LoVo (cell line): ENCODE measurements at regions not wholly inside any gene's neighbourhood (a gene's known extent, or its start where the extent isn't known, plus 50 kb on each side); places are given as distances from the start of the nearest gene placed in this dataset.

Experiments used
- DNase-seq: peaks from one replicate; pipeline ENCODE4 v3.0.0-alpha.2; 2016; ENCODE audit warnings: low spot score

DNA sequence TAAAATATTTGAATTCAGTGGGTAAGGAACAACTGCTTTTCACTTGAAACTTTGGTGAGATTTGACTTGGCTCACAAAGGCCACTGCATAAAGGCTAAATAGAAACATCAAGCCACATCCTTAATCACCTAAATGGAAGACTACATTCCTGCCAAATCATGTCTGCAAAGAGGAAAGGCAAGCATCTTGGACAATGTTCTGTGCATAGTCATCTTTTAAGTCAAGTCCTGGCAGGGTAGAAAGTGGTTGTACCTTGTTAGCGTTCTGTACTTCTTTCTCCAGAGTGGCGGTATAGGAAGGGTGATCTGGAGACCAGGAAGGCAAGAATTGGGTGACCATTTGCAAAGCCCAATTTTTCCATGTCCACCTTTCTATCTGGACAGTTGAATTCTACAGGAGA is 121.4 kb upstream of the SLC14A2 start:
- no peak for DNase-seq

DNA sequence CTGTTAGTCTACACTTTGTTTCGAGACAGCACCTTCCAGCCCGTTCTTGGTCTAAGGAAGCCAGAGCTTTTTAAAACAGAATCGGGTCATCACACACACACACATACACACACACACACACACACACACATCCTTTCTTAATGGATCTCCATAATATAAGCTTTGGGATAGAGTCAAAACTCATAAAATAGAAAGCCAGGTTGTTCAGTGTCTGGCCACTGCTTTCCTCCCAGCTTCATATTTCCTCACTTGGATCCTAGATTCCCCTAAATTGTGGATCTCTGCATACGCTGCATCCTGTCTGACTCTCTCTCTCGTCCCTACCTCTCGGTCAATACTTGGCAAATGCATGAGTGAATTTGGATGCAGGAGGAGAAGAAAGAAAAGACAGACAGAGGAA is 120.5 kb upstream of the SLC14A2 start:
- no peak for DNase-seq

DNA sequence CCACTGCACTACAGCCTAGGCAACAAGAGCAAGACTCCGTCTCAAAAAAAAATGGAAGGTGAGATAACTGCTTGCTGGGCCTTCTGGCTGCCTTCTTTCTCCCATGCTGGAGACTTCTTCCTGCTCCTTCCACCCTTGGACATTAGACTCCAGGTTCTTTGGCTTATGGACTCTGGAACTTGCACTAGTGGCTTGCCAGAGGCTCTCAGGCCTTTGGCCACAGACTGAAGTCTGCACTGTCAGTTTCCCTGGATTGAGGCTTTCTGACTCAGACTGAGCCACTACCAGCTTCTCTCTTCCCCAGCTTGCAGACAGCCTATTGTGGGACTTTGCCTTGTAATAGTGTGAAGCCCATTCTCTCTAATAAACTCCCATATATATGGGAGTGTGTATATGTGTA is 118.5 kb upstream of the SLC14A2 start:
- no peak for DNase-seq

DNA sequence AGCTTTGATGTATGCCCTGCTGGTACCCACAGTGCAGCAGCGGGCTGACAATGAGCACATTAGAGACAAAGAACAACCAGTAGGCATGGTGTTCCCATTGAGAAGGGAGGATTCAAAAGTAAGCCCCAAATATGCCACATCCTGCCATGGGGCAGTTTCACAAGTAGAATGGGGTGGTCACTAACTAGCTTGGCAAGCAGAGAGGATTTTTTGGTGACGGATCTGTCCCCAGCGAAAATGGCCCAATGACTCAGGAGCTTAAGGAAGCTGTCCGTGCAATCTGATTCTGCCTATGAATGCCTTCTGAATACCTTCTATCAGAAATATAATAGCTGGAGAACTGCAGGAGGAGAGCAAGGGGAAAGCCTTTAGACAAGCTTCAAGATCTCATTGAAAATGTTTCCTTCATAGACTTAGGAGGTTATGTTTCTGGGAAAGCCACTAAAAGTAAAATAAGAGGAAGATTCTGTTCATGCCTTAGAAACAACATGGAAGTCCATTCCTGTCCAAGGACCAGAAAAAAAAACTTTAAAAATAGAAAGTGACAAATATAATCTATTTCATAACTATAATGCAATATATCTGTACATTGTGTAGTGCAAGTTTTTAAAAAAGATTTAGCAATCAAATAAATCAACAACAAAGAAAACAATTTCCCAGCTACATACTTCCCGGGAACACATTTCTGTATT is 117.5 kb upstream of the SLC14A2 start:
- no peak for DNase-seq

DNA sequence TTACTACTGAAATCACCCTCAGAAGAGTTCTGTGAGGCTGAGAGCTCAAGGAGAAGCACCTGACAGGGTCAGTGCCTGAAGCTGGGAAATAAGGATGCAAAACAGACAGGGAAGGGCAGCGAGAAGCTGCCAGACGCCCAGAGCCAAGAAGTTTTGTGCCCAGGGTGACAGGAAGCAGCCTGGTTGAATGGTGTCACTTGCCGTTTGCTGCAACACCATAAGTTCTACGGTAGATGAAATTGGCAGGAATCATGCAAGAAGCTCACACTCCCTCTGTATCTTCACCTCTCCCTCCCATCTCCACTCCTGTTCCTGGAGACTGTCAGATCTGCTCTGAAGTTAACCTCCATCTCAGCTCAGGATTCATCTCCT is 117.0 kb upstream of the SLC14A2 start:
- no peak for DNase-seq

DNA sequence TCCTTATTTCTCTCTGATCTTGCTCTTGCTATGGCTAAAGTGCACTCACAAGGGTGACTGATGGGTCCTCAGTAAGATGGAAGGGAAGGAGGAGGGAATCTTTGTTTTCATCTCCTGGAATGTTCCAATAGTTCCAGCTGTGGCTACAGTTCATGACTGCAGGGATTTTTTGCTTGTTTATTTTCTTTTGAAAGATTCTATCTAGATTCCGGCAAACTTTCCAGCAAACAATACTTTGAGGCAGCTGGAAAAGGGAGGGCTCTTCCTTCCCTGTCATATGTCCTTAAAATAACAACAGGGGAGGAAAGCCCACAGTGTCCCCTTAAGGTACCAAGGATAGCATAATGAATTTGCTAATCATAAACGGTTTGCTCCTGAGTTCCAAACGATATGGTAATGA is 111.3 kb upstream of the SLC14A2 start:
- DNase-seq, result no peak

DNA sequence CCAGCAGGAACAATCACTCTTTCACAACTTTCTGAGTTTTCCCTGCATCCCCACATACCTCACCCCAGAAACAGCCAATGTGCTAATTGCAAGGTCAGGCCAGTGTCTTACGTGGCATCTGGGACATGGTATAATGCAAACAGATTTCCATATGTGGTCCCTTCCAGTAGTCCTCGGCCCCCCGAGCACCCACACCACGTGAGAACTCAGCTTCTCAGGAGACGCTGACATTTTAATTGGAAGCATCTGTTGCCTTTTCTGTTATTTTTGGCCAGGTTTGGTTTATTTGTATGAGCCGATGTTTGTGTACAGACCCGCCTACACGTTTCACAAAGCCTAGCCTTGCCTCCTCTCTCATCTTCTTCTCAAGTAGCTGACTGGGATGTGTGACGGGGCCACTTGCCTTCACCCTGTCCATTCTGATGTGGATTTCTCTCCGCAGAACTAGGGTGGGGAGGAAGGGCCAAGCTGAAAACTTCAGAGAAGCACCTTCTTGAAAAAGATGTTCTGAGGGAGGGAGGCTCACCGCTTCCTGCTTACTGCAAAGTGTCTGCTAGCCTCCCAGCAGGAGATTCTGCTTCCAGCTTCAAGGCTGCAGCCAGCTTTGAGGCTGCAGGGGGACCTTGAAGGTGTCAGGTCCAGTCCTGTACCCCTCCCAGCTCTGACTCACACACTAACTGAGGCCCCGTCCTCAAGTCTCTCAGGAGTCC is 109.6 kb upstream of the SLC14A2 start:
- DNase-seq, result no peak

DNA sequence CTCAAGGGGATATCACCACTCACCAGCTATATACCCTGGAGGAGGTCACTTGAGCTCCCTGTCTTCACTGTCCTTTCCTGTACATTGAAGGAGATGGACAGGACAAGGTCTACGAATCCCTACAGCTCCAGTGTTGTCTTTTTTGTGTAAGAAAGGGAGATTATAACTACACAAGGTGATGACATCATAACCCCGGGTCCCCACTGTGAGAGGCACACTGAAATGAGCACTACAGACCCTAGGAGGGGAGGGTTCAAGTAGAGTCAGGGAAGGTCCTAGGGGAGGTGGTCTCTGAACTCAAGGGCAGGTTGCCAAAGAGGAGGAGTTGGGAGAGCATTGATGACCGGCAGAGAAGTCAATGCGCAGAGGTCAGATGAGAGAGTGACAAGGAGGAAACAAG is 108.3 kb upstream of the SLC14A2 start:
- DNase-seq, result no peak

DNA sequence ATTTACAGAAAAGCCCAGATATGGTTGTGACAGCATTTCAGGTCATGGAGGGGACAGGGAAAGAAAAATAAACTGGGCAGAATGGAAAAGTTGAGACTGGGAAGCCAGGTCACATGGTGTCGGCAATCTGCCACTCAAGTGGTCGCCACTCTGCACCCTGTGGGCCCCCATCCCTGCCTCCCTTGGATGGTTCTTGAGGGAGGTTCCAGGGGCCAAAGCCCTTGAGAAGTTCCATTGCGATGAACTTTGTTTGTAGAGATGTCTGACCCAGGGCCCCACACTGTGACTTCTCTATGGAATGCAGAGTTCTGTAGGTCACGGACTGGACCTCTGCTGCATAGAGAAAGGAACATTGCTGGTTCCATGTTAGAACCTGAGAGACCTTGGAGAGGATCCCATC is 105.7 kb upstream of the SLC14A2 start:
- DNase-seq, result no peak

DNA sequence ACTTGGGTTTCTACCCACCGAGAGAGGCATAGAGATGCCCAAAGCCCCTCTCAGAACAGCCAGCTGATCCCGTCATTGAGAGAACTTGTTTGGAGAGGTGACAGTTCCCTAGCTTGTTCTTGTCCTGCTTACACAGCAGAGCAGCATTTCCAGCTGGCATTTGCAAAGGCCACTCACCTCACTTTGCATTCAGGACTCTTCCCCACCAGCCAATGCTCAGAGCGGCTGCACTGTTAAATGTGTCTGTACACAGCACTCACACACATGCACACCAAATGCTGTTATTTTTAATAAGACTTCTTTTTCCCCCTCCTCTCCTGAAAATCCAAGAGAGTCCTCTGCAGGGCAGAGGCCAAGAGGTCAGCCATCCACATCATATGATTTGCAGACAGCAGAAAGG is 104.6 kb upstream of the SLC14A2 start:
- no peak for DNase-seq

DNA sequence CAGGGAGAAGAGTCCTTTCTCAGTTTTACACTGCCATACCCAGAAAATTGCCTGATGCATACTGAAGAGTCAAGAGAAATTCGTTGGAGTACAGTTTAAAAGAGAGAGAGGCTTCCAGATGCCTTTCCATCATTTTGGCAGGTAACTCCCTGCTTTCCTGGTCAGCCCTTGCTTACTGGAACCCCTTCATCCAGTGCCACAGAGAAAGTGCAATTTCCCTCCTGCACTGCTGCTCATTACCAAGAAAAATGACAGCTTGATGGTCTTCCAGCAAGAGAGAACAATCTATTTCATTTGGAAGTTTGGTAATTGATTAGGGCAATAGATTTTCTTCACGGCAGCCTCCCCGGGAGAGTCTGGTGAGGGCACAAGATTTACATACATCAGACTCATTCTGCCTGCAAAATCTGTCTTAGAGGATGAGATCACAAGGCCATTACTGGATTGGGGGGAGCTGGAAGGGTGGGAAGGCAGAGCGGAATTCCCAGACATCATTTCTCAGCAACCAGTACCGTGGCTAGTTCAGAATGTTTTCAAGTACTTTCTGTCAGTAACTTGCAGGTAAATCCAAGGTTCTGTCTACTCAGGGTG is 102.8 kb upstream of the SLC14A2 start:
- DNase-seq, result no peak

DNA sequence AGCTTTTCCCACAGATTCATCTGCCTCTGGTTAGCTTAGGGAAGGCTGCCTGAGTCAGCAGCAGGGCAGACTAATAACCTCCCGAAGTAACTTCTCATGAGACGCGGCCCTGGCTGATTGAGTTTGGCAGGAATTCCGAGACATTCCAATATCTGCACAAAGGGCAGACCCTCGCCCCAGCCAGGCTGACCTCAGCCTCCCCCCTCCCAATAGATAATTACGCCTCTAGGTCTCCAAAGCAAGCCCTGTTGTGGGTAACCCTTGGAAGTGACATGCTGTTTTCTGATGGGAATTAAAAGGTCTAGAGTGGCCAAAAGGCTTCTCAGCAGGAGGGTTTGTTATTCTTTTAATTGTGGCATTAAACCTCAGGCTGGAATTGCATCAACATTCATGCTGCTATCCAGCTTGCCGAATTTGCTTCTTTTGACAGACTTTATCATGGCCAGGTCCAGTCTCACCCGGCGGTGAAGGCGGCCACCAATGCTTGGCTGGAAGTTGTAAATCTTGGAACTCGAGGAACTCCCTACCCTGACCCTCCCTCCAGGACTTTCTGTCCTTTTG is 98.0 kb upstream of the SLC14A2 start:
- DNase-seq, result no peak

DNA sequence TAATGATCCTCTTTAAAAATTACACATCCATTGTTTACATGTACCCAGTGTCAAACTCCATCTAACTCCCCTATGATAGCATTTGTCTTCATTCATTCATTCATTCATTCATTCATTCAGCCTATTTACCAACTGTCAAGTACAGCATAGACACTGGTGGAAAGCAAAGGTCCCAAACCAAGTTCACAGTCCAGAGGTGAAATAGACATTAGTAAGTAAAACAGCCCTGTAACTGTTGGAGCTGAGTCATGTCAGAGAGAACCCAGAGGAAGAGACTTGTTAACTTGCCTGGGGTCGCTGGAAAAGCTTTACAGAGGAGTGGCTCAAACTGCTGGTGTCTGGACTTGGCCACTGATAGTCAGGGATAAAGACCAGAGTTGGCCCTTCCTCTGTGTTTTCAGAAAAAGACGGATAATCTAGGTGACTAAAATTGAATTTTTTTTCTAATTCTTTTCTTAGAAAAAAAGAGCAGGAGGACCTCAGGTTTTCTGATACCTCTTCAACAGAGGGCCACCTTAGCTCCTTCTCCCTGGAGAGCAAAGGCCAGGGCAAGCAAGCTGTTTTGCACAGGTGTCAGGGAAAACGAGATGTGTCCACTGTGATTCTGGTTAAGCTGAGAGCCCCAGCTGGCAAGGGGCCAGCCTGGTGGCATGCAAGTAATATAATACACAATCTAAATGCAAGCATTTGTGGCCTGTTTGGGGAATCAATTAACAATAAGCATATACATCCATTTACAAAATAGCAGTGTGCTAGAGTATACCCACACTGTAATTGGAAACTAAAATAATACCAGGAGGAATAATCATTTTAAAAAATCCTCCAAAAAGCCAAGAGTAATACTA is 96.7 kb upstream of the SLC14A2 start:
- DNase-seq, result no peak

DNA sequence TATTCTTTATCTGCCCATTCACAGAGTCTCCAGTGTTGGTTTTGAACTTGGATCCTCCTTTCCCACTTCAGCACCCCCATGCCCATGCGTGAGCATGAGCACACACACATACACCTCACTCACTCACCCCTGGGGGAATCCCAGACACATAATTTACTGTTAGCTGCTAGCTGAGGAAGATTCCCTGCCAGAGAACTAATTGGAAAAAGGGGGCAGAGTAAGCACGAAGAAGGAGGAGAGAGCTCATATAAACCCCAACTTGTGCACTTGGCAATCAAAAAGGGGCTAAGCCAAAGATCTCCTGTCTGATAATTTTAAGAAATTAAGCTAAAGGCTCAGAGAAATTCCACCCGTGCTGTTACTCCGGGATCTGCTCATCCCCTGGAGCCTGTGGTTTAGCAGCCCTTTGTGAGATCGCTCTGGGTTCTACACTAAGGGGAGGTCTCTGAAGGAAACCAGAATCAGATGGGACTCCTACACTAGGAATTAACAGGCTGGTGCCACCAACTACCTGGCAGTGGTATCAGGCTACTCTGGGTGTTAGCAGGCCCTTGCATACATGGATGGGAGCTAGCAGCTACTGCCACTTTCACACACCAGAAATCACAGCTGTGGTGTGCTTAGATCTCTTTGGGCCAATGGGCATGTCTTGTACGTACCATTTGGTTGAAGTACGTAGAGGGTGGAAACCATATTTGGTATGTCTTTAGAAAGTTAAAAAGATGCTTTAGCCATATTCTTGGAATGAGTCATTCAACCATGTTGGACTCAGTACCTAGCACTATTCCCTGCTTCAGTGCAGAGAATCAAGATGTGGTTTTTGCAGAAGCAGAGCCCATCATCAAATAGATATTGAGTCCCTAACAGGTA is 95.6 kb upstream of the SLC14A2 start:
- no peak for DNase-seq

DNA sequence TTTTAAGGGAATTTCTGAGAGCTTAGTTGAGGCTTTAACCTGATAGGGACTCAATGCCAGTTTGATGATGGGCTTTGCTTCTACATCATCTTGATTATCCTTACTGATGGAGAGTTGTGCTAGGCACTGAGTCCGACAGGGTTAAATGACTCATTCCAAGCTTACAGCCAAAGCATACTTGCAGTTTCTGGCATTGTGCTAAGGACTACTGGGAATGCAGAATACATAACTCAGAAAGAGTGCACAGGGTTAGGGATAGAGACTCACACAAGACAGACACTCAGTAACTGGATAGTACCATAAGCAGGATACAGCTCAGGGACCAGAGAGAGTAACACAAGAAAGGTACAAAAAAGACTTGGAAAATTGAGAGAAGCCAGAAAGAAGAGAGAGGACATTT is 94.1 kb upstream of the SLC14A2 start:
- no peak for DNase-seq

DNA sequence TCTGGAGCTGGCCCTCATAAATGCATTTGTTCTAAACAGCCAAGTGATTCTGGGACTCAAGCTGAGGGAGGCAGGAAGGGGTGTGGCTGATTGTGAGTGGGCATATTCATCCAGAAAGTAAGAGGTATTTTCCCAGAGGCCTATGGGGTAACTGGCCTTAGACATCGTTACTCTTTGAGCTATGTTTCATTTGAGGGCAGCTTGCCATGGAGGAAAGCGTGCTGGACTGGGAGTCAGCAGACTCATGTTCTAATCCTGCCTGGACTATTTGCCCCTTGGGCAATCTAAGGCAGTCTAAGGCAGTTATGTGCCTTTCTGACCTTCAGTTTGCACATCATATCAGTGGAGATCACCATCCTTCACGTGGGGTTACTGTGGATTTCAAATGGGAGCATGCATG is 93.5 kb upstream of the SLC14A2 start:
- no peak for DNase-seq

DNA sequence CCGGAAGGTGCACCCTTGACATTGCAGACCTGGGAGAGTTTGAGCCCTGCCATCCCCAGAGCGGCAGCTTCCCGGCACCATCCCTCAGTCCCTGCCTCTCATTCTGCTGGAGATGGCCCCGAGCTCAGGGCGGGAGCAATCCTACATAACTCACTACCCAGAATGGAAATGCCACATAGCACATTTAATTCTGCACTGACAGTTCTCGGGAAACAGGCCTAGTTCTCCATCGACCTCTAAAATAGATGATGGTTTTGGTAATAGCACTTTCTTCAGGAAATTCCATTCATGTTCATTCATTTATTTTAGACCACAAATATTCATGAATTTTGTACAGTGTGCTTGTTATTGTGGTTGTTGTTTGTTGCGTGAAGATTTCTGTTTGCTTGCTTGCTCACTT is 92.9 kb upstream of the SLC14A2 start:
- no peak for DNase-seq

DNA sequence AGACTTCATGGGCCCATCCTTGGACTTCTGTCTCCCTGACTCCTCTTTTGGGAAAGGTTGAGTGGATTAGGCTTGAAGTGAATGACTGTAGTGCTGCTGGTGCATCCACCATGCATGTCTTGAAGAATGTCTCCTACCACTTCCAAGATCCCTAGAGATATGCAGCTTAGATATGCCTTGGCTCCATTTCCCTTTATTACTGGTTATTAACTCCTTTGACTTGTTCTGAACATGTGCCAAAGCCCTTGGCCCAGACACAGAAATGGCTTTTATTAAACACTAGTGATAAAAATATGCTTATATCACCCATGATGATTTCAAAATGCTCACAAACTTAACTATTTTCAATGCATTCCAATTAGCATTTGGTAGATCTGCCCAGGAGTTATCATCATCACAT is 90.0 kb upstream of the SLC14A2 start:
- no peak for DNase-seq

DNA sequence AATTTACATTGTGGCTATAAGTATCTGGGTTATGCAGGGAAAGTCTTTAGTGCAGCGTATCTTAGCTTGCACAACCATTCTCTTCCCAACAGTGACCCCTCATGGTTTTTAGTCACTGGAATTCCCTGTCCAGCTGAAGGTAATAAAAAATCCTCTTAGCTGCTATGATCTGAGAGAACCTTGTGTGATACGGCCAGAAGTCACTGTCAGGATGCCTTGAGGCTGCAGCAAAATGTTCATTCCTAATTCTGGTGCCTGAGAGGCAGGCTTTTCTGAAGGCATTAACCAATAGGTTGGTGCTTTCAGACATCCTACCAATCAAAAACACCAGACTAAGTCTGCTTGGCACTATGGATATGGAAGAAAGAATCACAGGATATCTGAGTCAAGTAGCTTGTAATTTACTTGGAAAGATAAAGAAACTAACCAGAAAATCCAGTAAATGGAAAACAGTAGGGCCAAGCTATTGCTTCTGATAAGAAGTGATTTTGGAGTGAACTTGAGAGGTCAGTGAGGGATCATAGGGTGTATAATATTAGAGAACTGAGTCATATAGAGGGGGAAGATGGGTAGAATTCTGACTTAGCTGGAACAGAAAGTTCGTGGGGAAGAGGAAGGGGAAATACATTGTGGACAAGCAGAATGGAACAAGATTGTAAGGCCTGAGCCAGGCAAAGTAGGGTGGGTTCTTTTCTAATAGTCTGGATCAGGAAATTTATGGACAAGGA is 89.0 kb upstream of the SLC14A2 start:
- DNase-seq, result no peak

DNA sequence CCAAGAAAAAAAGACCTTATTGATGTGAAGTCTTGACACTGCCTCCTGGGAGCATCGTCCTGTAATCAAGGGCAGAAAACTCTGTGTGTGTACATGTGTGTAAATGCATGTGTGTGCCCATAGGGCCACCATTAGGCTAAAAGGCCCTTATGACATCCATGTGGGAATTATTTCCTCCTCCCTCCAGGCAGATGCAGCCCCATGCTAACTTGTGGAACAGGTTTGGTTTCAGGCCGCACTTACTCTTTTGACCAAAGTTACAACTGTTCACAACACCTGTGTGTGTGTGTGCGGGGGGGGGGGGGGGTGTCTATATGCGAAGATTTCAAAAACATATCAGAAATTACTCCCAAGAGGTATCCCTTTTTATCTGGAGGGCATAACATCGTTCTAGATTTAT is 87.4 kb upstream of the SLC14A2 start:
- DNase-seq, result no peak
